ENCODE measurements at regions not wholly inside any gene's neighbourhood (a gene's known extent, or its start where the extent isn't known, plus 50 kb on each side); places are given as distances from the start of the nearest gene placed in this dataset.

GRCh38 chr14:66046035-66046434 lies 440.1 kb upstream of the CCDC196 start:
- TF ChIP-seq, protein P1, sequence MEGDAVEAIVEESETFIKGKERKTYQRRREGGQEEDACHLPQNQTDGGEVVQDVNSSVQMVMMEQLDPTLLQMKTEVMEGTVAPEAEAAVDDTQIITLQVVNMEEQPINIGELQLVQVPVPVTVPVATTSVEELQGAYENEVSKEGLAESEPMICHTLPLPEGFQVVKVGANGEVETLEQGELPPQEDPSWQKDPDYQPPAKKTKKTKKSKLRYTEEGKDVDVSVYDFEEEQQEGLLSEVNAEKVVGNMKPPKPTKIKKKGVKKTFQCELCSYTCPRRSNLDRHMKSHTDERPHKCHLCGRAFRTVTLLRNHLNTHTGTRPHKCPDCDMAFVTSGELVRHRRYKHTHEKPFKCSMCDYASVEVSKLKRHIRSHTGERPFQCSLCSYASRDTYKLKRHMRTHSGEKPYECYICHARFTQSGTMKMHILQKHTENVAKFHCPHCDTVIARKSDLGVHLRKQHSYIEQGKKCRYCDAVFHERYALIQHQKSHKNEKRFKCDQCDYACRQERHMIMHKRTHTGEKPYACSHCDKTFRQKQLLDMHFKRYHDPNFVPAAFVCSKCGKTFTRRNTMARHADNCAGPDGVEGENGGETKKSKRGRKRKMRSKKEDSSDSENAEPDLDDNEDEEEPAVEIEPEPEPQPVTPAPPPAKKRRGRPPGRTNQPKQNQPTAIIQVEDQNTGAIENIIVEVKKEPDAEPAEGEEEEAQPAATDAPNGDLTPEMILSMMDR (IDR thresholded peaks at IDR 0.05; ENCODE audit: poor library complexity), result no peak
- no peak for TF ChIP-seq EZH2 (IDR thresholded peaks at IDR 0.05; ENCODE audit: borderline replicate concordance)

Data from hepatocyte (in vitro differentiated cells).